ENCODE measurements at regions not wholly inside any gene's neighbourhood (a gene's known extent, or its start where the extent isn't known, plus 50 kb on each side); places are given as distances from the start of the nearest gene placed in this dataset.

DNA sequence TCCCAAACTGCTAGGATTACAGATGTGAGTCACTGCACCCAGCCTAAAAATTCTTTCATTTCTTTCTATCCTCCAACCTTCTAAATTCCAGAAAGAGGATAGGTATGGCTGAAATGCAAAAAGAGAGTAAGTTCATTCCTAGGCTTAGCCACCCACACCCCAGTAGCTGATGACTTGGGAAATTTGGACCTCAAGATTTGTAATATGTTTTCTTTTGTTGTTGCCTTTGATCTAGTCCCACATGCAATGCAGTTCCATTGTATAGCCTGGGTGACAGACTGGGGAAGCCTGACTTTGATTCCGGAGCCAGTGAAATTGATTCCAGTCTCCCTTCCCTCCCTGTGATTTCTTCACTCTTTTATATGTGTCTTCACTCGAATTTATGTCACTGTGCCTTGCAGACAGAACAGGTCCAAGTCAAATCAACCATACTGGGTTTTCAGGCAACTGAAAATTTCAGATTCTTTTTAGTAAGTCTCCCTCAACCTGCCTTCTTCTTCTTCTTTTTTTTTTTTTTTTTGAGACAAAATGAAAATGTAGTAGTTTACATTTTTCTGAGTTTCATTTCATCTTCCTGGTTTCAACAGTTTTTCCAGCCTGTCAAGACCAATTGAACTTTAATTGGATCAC is 176.2 kb upstream of the RBPJ start:
- Histone ChIP-seq H3K4me3 (no peak overlapping the region), H3K9me3 (no peaks in the 10 kb centered on the region), H3K27me3 (no peaks in the 10 kb centered on the region), H3K27ac (no peak overlapping the region), H3K36me3 (no peaks in the 10 kb centered on the region), H3K4me1 (peaks cover 4 to 7% of the 10 kb centered on the region in 2 donors)
- DNase-seq, result no peak
- intact Hi-C loops (cut with DNase I; ENCODE audit: low total_unique reads) (no loop called here), in situ Hi-C loops (cut with MboI; ENCODE audit: low sequenced_read_pairs in 4 of 4) (no loop called here)
- no peak for ATAC-seq
- no peak for TF ChIP-seq POLR2A (IDR thresholded peaks at IDR 0.05)
- TF ChIP-seq, protein P1, sequence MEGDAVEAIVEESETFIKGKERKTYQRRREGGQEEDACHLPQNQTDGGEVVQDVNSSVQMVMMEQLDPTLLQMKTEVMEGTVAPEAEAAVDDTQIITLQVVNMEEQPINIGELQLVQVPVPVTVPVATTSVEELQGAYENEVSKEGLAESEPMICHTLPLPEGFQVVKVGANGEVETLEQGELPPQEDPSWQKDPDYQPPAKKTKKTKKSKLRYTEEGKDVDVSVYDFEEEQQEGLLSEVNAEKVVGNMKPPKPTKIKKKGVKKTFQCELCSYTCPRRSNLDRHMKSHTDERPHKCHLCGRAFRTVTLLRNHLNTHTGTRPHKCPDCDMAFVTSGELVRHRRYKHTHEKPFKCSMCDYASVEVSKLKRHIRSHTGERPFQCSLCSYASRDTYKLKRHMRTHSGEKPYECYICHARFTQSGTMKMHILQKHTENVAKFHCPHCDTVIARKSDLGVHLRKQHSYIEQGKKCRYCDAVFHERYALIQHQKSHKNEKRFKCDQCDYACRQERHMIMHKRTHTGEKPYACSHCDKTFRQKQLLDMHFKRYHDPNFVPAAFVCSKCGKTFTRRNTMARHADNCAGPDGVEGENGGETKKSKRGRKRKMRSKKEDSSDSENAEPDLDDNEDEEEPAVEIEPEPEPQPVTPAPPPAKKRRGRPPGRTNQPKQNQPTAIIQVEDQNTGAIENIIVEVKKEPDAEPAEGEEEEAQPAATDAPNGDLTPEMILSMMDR (IDR thresholded peaks at IDR 0.05 in 4 of 5, conservative IDR thresholded peaks at IDR 0.05 in 1 of 5), result no peak

- intact Hi-C loops (cut with DNase I; ENCODE audit: low total_unique reads) (no loop called here), in situ Hi-C loops (cut with MboI; ENCODE audit: low sequenced_read_pairs in 4 of 4) (no loop called here)
- H3K9me3 ChIP-seq, result no peaks in the 10 kb centered on the region
- no peaks in the 10 kb centered on the region for H3K27me3 ChIP-seq
- no peak for DNase-seq
- no peaks in the 10 kb centered on the region for H3K36me3 ChIP-seq
- TF ChIP-seq, protein P1 (IDR thresholded peaks at IDR 0.05 in 4 of 5, conservative IDR thresholded peaks at IDR 0.05 in 1 of 5), result no peak
- TF ChIP-seq POLR2A (IDR thresholded peaks at IDR 0.05), result no peak
- ATAC-seq, result no peak
- H3K4me1 ChIP-seq, result peaks cover 0 to 2% of the 10 kb centered on the region in 2 donors
- H3K4me3 ChIP-seq, result no peak overlapping the region
- H3K27ac ChIP-seq, result no peak overlapping the region
Observed at GRCh38 chr4:26145212-26145611, 175.6 kb upstream of the RBPJ start.

GRCh38 chr4:26148927-26149326 is 171.9 kb upstream of the RBPJ start:
- TF ChIP-seq, protein P1 (IDR thresholded peaks at IDR 0.05 in 4 of 5, conservative IDR thresholded peaks at IDR 0.05 in 1 of 5), result no peak
- no peak for TF ChIP-seq POLR2A (IDR thresholded peaks at IDR 0.05)
- H3K27me3 ChIP-seq, result no peaks in the 10 kb centered on the region
- intact Hi-C loops (cut with DNase I; ENCODE audit: low total_unique reads), result no loop called here
- peaks cover 0 to 3% of the 10 kb centered on the region in 2 donors for H3K4me1 ChIP-seq
- no peak overlapping the region for H3K27ac ChIP-seq
- ATAC-seq (no peak), DNase-seq (no peak)
- no peak overlapping the region for H3K4me3 ChIP-seq
- H3K9me3 ChIP-seq, result no peaks in the 10 kb centered on the region
- no peaks in the 10 kb centered on the region for H3K36me3 ChIP-seq
- in situ Hi-C loops (cut with MboI; ENCODE audit: low sequenced_read_pairs in 4 of 4), result no loop called here

- Histone ChIP-seq H3K4me1 (peaks cover 0 to 3% of the 10 kb centered on the region in 2 donors), H3K4me3 (no peak overlapping the region), H3K9me3 (no peaks in the 10 kb centered on the region), H3K36me3 (no peaks in the 10 kb centered on the region), H3K27ac (peak overlapping the region in 1 of 4 donors; percentile 34), H3K27me3 (no peaks in the 10 kb centered on the region)
- no peak for TF ChIP-seq POLR2A (IDR thresholded peaks at IDR 0.05)
- in situ Hi-C loops (cut with MboI; ENCODE audit: low sequenced_read_pairs in 4 of 4), result no loop called here
- DNase-seq (no peak), ATAC-seq (no peak)
- intact Hi-C loops (cut with DNase I; ENCODE audit: low total_unique reads), result no loop called here
Observed at GRCh38 chr4:26150948-26151347, 169.9 kb upstream of the RBPJ start.

GRCh38 chr4:26151615-26152014 is 169.2 kb upstream of the RBPJ start:
- intact Hi-C loops (cut with DNase I; ENCODE audit: low total_unique reads), result no loop called here
- no peak for TF ChIP-seq POLR2A (IDR thresholded peaks at IDR 0.05)
- TF ChIP-seq, protein P1 (IDR thresholded peaks at IDR 0.05 in 4 of 5, conservative IDR thresholded peaks at IDR 0.05 in 1 of 5), result no peak
- H3K4me3 ChIP-seq, result no peak overlapping the region
- peak overlapping the region; percentile 2 to 34 (median 10) for H3K27ac ChIP-seq
- DNase-seq (no peak), ATAC-seq (no peak)
- in situ Hi-C loops (cut with MboI; ENCODE audit: low sequenced_read_pairs in 4 of 4), result no loop called here
- no peaks in the 10 kb centered on the region for H3K9me3 ChIP-seq
- H3K27me3 ChIP-seq, result no peaks in the 10 kb centered on the region
- no peaks in the 10 kb centered on the region for H3K36me3 ChIP-seq
- H3K4me1 ChIP-seq, result peaks cover 0 to 3% of the 10 kb centered on the region in 2 donors
